Uterus (tissue), 3 donors: ENCODE measurements at regions not wholly inside any gene's neighbourhood (a gene's known extent, or its start where the extent isn't known, plus 50 kb on each side); places are given as distances from the start of the nearest gene placed in this dataset.
A peak's percentile ranks its signal among the peaks of the same experiment; 100 is the strongest.

Experiments used
- DNase-seq, 2 donors: peaks; one replicate each; pipeline ENCODE4 v3.0.0-alpha.2; 2019 to 2020
- H3K27ac ChIP-seq, 2 donors: fragments of 200-600 bp; sonication (generic); 1 replicate in 1 of 2; 2 replicates in 1 of 2; pipeline ENCODE4 v1.5.1; 2016 to 2018
- H3K27me3 ChIP-seq, 2 donors: fragments of 200-600 bp; sonication (generic); one replicate each; pipeline ENCODE4 v1.5.1; 2018 to 2019; ENCODE audit warnings: control low read depth in 1 of 2
- H3K36me3 ChIP-seq, 2 donors: fragments of 200-600 bp; sonication (generic); one replicate each; pipeline ENCODE4 v1.5.1; 2019; ENCODE audit warnings: control low read depth in 1 of 2
- H3K4me1 ChIP-seq, 2 donors: fragments of 200-600 bp; sonication (generic); one replicate each; pipeline ENCODE4 v1.5.1; 2018 to 2019; ENCODE audit warnings: control low read depth in 1 of 2
- H3K4me3 ChIP-seq, 2 donors: fragments of 200-600 bp; sonication (generic); 1 replicate in 1 of 2; 2 replicates in 1 of 2; pipeline ENCODE4 v1.5.1; 2018 to 2019; ENCODE audit warnings: mild to moderate bottlenecking in 1 of 2
- H3K9me3 ChIP-seq, 2 donors: fragments of 200-600 bp; sonication (generic); one replicate each; pipeline ENCODE4 v1.5.1; 2019; ENCODE audit warnings: control low read depth in 1 of 2
- CTCF ChIP-seq, 4 experiments: fragments of 200-600 bp in 2 of 4; fragments of 450-650 bp in 2 of 4; sonication (generic) in 2 of 4; IDR thresholded peaks; one replicate each; pipeline ENCODE4 v1.5.1; 2016 to 2019; ENCODE audit warnings: antibody characterized with exemption in 4 of 4, mild to moderate bottlenecking in 2 of 4, moderate library complexity in 1 of 4
- POLR2A ChIP-seq, 2 donors: fragments of 450-650 bp; IDR thresholded peaks; one replicate each; pipeline ENCODE4 v1.6.1; 2016; ENCODE audit warnings: antibody characterized with exemption in 2 of 2, mild to moderate bottlenecking in 1 of 2, moderate library complexity in 1 of 2
- intact Hi-C: fragments of 100-400 bp; cut with DNase I; formaldehyde crosslinking; loops from one replicate; pipeline ENCODE4 v1.15.1; 2023; ENCODE audit warnings: low total_unique reads
- donor health status: DM: yes; HTN: yes; CAD: no.

GRCh38 chr14:51335531-51335930 lies 95.5 kb downstream of the TMX1 start:
- TF ChIP-seq CTCF (IDR thresholded peaks at IDR 0.05) (no peak), POLR2A (IDR thresholded peaks at IDR 0.05) (no peak)
- intact Hi-C loops: no loop called here
- no peaks in the 10 kb centered on the region for H3K27me3 ChIP-seq
- DNase-seq: peak; percentile 45 to 56
- peaks cover 0 to 13% of the 10 kb centered on the region in 2 donors for H3K4me1 ChIP-seq
- no peaks in the 10 kb centered on the region for H3K9me3 ChIP-seq
- H3K4me3 ChIP-seq: no peak overlapping the region
- peak overlapping the region; percentile 57 to 63 for H3K27ac ChIP-seq
- no peaks in the 10 kb centered on the region for H3K36me3 ChIP-seq

GRCh38 chr14:51335961-51336723 lies 96.1 kb downstream of the TMX1 start:
- TF ChIP-seq CTCF (IDR thresholded peaks at IDR 0.05): no peak
- TF ChIP-seq POLR2A (IDR thresholded peaks at IDR 0.05): no peak
- Histone ChIP-seq H3K9me3 (no peaks in the 10 kb centered on the region), H3K27ac (no peak overlapping the region), H3K4me3 (no peak overlapping the region), H3K4me1 (peaks cover 0 to 8% of the 10 kb centered on the region in 2 donors), H3K27me3 (no peaks in the 10 kb centered on the region), H3K36me3 (no peaks in the 10 kb centered on the region)
- intact Hi-C loops: no loop called here
- DNase-seq: no peak

GRCh38 chr14:51336734-51337133 lies 96.7 kb downstream of the TMX1 start:
- peaks cover 0 to 8% of the 10 kb centered on the region in 2 donors for H3K4me1 ChIP-seq
- intact Hi-C loops: no loop called here
- H3K4me3 ChIP-seq: no peak overlapping the region
- no peak for DNase-seq
- no peaks in the 10 kb centered on the region for H3K36me3 ChIP-seq
- no peaks in the 10 kb centered on the region for H3K27me3 ChIP-seq
- no peaks in the 10 kb centered on the region for H3K9me3 ChIP-seq
- no peak for TF ChIP-seq CTCF (IDR thresholded peaks at IDR 0.05)
- no peak for TF ChIP-seq POLR2A (IDR thresholded peaks at IDR 0.05)
- H3K27ac ChIP-seq: no peak overlapping the region

GRCh38 chr14:51337520-51337919 lies 97.5 kb downstream of the TMX1 start:
- H3K36me3 ChIP-seq: no peaks in the 10 kb centered on the region
- no peak for DNase-seq
- no peaks in the 10 kb centered on the region for H3K27me3 ChIP-seq
- H3K9me3 ChIP-seq: no peaks in the 10 kb centered on the region
- no peak overlapping the region for H3K4me3 ChIP-seq
- intact Hi-C loops: no loop called here
- no peak overlapping the region for H3K27ac ChIP-seq
- TF ChIP-seq CTCF (IDR thresholded peaks at IDR 0.05) (no peak), POLR2A (IDR thresholded peaks at IDR 0.05) (no peak)
- peaks cover 0 to 8% of the 10 kb centered on the region in 2 donors for H3K4me1 ChIP-seq

GRCh38 chr14:51341338-51341737 lies 101.3 kb downstream of the TMX1 start:
- DNase-seq: no peak
- intact Hi-C loops: no loop called here
- Histone ChIP-seq H3K27ac (no peak overlapping the region), H3K36me3 (no peaks in the 10 kb centered on the region), H3K9me3 (no peaks in the 10 kb centered on the region), H3K4me1 (no peaks in the 10 kb centered on the region), H3K27me3 (no peaks in the 10 kb centered on the region), H3K4me3 (no peak overlapping the region)
- TF ChIP-seq CTCF (IDR thresholded peaks at IDR 0.05) (no peak), POLR2A (IDR thresholded peaks at IDR 0.05) (no peak)
